GM12865 (cell line): ENCODE measurements at regions not wholly inside any gene's neighbourhood (a gene's known extent, or its start where the extent isn't known, plus 50 kb on each side); places are given as distances from the start of the nearest gene placed in this dataset.
A peak's percentile ranks its signal among the peaks of the same experiment; 100 is the strongest.

Experiments used
- DNase-seq: peaks from one replicate; pipeline ENCODE4 v3.0.0; 2010; ENCODE audit warnings: low read depth
- H3K4me3 ChIP-seq: 2 replicates; pipeline ENCODE4 v1.5.1; 2011; ENCODE audit warnings: mild to moderate bottlenecking, low read depth, low read length, control low read depth
- TF ChIP-seq, protein P1 (sequence below): IDR thresholded peaks from 2 replicates; pipeline ENCODE4 v1.5.1; 2011; ENCODE audit warnings: low read length, control low read depth, low read depth, inconsistent platforms; ENCODE audit not compliant: insufficient read depth; ENCODE audit errors: missing control alignments

DNA sequence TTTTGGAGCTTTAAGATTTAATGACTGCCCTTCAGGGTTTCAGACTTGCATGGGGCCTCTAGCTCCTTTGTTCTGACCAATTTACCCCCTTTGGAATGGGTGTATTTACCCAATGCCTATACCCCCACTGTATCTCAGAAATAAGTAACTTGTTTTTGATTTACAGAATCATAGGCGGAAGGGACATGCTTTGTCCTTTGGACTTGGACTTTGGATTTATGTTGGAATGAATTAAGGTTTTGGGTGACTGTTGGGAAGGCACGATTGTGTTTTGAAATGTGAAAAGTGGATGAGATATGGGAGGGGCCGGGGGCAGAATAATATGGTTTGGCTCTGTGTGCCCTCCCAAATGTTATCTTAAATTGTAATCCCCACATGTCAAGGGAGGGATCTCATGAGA lies 1824.7 kb downstream of the PCDH7 start:
- TF ChIP-seq, protein P1, sequence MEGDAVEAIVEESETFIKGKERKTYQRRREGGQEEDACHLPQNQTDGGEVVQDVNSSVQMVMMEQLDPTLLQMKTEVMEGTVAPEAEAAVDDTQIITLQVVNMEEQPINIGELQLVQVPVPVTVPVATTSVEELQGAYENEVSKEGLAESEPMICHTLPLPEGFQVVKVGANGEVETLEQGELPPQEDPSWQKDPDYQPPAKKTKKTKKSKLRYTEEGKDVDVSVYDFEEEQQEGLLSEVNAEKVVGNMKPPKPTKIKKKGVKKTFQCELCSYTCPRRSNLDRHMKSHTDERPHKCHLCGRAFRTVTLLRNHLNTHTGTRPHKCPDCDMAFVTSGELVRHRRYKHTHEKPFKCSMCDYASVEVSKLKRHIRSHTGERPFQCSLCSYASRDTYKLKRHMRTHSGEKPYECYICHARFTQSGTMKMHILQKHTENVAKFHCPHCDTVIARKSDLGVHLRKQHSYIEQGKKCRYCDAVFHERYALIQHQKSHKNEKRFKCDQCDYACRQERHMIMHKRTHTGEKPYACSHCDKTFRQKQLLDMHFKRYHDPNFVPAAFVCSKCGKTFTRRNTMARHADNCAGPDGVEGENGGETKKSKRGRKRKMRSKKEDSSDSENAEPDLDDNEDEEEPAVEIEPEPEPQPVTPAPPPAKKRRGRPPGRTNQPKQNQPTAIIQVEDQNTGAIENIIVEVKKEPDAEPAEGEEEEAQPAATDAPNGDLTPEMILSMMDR: no peak
- no peak for DNase-seq

DNA sequence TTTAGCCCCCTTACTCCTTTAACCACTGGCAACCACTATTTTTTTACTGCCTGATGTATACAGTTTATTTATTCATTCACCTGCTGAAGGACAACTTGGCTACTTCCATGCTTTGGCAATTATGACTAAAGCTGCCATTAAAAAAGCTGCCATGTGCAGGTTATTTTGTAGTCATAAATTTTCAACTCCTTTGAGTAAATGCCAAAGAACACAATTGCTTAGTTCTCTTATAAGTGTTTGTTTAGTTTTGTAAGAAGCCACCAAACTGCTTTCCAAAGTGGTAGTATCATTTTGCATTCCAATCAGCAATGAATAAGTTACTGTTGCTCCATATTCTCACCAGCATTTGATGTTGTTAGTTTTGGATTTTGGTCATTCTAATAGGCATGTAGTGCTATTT lies 1831.8 kb downstream of the PCDH7 start:
- TF ChIP-seq, protein P1: no peak
- no peak for DNase-seq
- no peak overlapping the region for H3K4me3 ChIP-seq

More for the DNA sequence above, 1824.7 kb downstream of the PCDH7 start:
- no peak overlapping the region for H3K4me3 ChIP-seq

DNA sequence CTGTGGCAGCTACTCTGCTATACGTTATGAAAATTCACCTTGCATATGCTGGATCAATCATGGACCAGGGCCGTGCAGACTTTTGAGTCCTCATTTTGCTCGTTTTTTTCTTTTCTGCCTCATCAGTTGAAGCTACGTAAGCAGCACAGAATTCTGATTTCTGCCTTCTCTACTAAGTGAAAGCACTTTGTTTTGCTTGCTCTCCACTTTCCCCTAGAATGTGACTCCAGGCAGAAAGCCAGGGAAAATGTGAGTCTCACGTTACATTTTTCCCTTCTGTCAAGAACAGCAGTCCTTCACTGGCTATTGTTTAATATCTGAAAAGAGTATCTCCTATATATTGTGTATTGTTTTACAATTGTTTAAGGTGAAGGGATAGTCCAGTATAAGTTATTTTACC lies 1840.1 kb downstream of the PCDH7 start:
- TF ChIP-seq, protein P1: no peak
- no peak for DNase-seq

DNA sequence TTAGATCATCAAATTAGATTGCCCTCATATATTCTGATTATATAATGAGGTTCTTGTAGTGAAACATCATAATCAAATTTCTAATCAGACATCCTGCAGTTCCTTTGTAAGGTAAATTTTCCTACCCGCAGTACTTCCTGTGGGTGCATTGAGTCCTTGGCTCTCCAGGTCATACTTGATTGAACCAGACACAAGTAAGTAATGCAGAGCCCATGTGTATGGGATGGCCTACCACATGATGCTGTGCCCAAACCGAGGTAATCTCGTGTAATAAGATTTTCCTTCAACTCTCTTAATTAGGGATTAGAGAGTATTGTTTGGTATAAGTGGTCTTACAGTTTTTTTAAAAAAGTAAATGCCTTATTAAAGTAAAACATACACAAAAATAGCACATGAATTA lies 1841.8 kb downstream of the PCDH7 start:
- DNase-seq: no peak
- TF ChIP-seq, protein P1: no peak
- no peak overlapping the region for H3K4me3 ChIP-seq

More for the DNA sequence above, 1840.1 kb downstream of the PCDH7 start:
- H3K4me3 ChIP-seq: no peak overlapping the region

DNA sequence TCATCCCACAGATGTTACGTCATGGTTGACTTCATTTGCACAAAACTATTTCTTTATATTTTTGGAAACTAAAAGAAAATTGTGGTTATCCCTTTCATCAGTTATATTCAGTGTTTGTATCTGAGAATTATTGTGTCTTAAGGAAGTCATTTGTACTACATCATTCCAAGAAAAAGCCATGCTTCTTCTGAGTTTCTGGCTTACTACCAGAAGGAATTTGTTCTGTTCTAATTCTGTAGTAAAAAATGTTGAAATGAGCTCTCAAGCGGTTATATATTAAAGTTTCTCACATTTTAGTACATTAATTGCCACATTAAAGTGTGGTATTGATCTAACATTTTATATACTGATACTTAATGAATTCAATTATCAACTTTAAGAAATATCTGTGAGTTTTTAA lies 1844.5 kb downstream of the PCDH7 start:
- no peak overlapping the region for H3K4me3 ChIP-seq
- DNase-seq: no peak
- TF ChIP-seq, protein P1: no peak

DNA sequence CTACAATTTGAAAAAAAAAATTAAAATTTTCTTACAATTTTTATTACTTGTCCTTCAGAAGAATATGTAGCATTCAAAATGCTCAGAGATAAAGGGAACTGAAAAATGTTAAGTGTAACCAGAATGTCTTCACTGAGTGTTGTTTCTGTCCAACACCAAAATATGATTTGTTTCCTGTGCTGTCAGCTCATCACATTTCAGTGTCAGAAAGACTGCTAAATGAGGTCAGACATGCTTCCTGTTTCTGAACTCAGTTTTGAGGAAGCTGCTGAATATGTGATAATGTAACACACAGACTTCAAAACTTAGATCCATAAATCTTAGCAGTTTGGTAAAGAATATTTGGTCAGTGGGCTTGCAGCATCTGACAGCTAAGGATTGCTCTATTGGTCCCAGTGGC lies 1849.7 kb downstream of the PCDH7 start:
- no peak overlapping the region for H3K4me3 ChIP-seq
- DNase-seq: peak; percentile 39
- TF ChIP-seq, protein P1: no peak

DNA sequence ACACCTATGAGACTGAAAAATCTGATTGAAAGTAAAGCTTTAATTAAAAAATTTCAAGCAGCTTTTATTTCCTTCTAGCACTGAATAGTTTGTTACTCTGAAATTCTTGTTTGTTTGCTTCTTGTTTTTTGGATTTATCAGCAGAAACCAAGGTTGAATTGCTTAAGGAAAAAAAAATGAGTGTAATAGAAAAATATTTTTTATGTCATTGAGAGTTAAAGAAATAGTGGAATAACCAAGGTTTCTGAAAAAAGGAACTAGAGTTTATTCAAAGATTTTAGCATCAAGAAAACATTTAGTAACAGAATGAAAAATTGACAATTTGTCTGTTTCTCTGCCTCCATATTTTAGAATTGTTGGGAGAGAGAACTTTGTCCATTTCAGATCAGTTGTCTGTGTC lies 1852.2 kb downstream of the PCDH7 start:
- H3K4me3 ChIP-seq: no peak overlapping the region
- TF ChIP-seq, protein P1: no peak
- DNase-seq: no peak
